ENCODE measurements at regions not wholly inside any gene's neighbourhood (a gene's known extent, or its start where the extent isn't known, plus 50 kb on each side); places are given as distances from the start of the nearest gene placed in this dataset.

GRCh38 chr2:133792223-133792622 is 224.0 kb upstream of the NCKAP5 start:
- no peak overlapping the region for H3K56ac ChIP-seq (replicated peaks; ENCODE audit: insufficient read length, low read depth, low read length)
- 94% methylated on average over 5 of the region's 5 CpGs; no CpG with 5 or more reads in 1 of the 2 experiments for WGBS, 2 experiments (ENCODE audit: extremely low coverage in 1 of 2, insufficient coverage in 1 of 2, insufficient read length in 1 of 2, insufficient replicate concordance in 2 of 2, low coverage in 1 of 2, low lambda C conversion rate in 2 of 2, missing lambda C conversion rate in 1 of 2)
- no peak overlapping the region for H2BK20ac ChIP-seq (ENCODE audit: low read length)
- H3K36me3 ChIP-seq (ENCODE audit: control insufficient read depth in 2 of 4, insufficient read depth in 4 of 4, low read length in 3 of 4), result no peaks in the 10 kb centered on the region
- POLR2A ChIA-PET (ENCODE audit: partially characterized antibody), result no interaction called here
- no peaks in the 10 kb centered on the region for H3K79me1 ChIP-seq (ENCODE audit: low read depth, low read length)
- FAIRE-seq (no peak), DNase-seq (ENCODE audit: low read depth in 1 of 2, low spot score in 2 of 2) (no peak)
- no peak overlapping the region for H2BK15ac ChIP-seq (ENCODE audit: low read length)
- H3K27ac ChIP-seq (ENCODE audit: low read depth, low read length), result no peak overlapping the region
- no peak overlapping the region for H2AK5ac ChIP-seq (ENCODE audit: low read depth, low read length)
- H3K79me2 ChIP-seq (ENCODE audit: control insufficient read depth in 1 of 2, insufficient read depth in 2 of 2, low read length in 2 of 2), result no peaks in the 10 kb centered on the region
- H4K5ac ChIP-seq (ENCODE audit: insufficient read length, low read depth, low read length), result no peak overlapping the region
- H3K23me2 ChIP-seq (ENCODE audit: low read depth, low read length), result no peaks in the 10 kb centered on the region
- H4K20me1 ChIP-seq (replicated peaks in 1 of 2; ENCODE audit: control insufficient read depth in 1 of 2, insufficient read depth in 2 of 2, low read length in 2 of 2), result no peaks in the 10 kb centered on the region
- no peak overlapping the region for H3K4me2 ChIP-seq (ENCODE audit: insufficient read depth in 1 of 2, low read depth in 2 of 2, low read length in 2 of 2)
- no peak overlapping the region for H2AFZ ChIP-seq (ENCODE audit: low read length)
- H3K18ac ChIP-seq (ENCODE audit: extremely low read depth, low read length), result no peak overlapping the region
- H2BK120ac ChIP-seq (replicated peaks; ENCODE audit: low read depth, low read length), result no peak overlapping the region
- H3K9me3 ChIP-seq (ENCODE audit: insufficient read depth in 2 of 2, low read depth in 1 of 2, low read length in 1 of 2), result no peaks in the 10 kb centered on the region; a peak in 1 of 4 replicates
- no peak overlapping the region for H3K14ac ChIP-seq (ENCODE audit: insufficient read length)
- no peak overlapping the region for H2BK5ac ChIP-seq (ENCODE audit: low read depth, low read length)
- H3K9ac ChIP-seq (replicated peaks in 1 of 4; ENCODE audit: extremely low read depth in 1 of 4, low read depth in 3 of 4, low read length in 3 of 4), result no peak overlapping the region
- H3K4ac ChIP-seq (replicated peaks; ENCODE audit: insufficient read length, low read depth, low read length), result no peak overlapping the region
- CTCF ChIA-PET (ENCODE audit: partially characterized antibody), result interaction anchor here (1.1 kb wide), 1 partner anchor 12 kb away, joined by 3 read pairs; no protein-coding TSS in a partner anchor
- 0 out of 7 replicates have a peak, but pooled peaks cover 0 to 2% (median 0%) of the 10 kb centered on the region in 4 experiments for H3K27me3 ChIP-seq (replicated peaks in 1 of 4; ENCODE audit: control insufficient read depth in 3 of 4, extremely low read depth in 1 of 4, insufficient read depth in 3 of 4, low read length in 3 of 4)
- H4K8ac ChIP-seq (ENCODE audit: extremely low read depth, insufficient read depth, low read length), result no peak overlapping the region
- no peaks in the 10 kb centered on the region for H3K4me1 ChIP-seq (replicated peaks in 1 of 4; ENCODE audit: control insufficient read depth in 3 of 4, insufficient read depth in 4 of 4, low read length in 3 of 4)
- H2BK12ac ChIP-seq (ENCODE audit: low read depth, low read length), result no peak overlapping the region
- H3K23ac ChIP-seq (ENCODE audit: insufficient read length), result no peak overlapping the region
- H3K4me3 ChIP-seq (ENCODE audit: extremely low read depth in 1 of 4, insufficient read depth in 2 of 4, low read depth in 3 of 4, low read length in 4 of 4), result no peak overlapping the region
- H4K91ac ChIP-seq (replicated peaks; ENCODE audit: insufficient read length, low read length), result no peak overlapping the region
- no peak for TF ChIP-seq TCF12 (IDR thresholded peaks at IDR 0.05; ENCODE audit: low read depth, low read length)
- TF ChIP-seq CTBP2 (IDR thresholded peaks at IDR 0.05; ENCODE audit: borderline replicate concordance, insufficient read depth, insufficient read length, low read length), result no peak
- TF ChIP-seq ZNF274 (IDR thresholded peaks at IDR 0.05; ENCODE audit: borderline replicate concordance, extremely low read depth, low read length), result no peak
- TF ChIP-seq POU5F1 (IDR thresholded peaks at IDR 0.05; ENCODE audit: low read depth, low read length), result no peak
- no peak for TF ChIP-seq ASH2L (IDR thresholded peaks at IDR 0.05; ENCODE audit: low read length)
- no peak for TF ChIP-seq KDM4A (IDR thresholded peaks at IDR 0.05; ENCODE audit: low read depth, low read length, severe bottlenecking)
- no peak for TF ChIP-seq GTF2F1 (IDR thresholded peaks at IDR 0.05; ENCODE audit: borderline replicate concordance, low read depth, low read length)
- TF ChIP-seq SP2 (IDR thresholded peaks at IDR 0.05; ENCODE audit: low read length), result no peak
- TF ChIP-seq HDAC6 (IDR thresholded peaks at IDR 0.05; ENCODE audit: low read depth, low read length), result no peak
- TF ChIP-seq NRF1 (IDR thresholded peaks at IDR 0.05; ENCODE audit: low read depth, low read length), result no peak
- no peak for TF ChIP-seq SRF (IDR thresholded peaks at IDR 0.05; ENCODE audit: low read depth, low read length)
- no peak for TF ChIP-seq NANOG (IDR thresholded peaks at IDR 0.05; ENCODE audit: insufficient read depth, low read depth, low read length, poor library complexity, severe bottlenecking)
- TF ChIP-seq USF2 (IDR thresholded peaks at IDR 0.05; ENCODE audit: low read length), result no peak
- no peak for TF ChIP-seq SIN3A (conservative IDR thresholded peaks at IDR 0.05 in 1 of 2, IDR thresholded peaks at IDR 0.05 in 1 of 2; ENCODE audit: low read depth in 1 of 2, low read length in 2 of 2)

All from H1 (cell line).